ENCODE measurements at regions not wholly inside any gene's neighbourhood (a gene's known extent, or its start where the extent isn't known, plus 50 kb on each side); places are given as distances from the start of the nearest gene placed in this dataset.
"Not testable (repeated sequence)": the region's sequence is repeated elsewhere in the genome, so short reads cannot be mapped to it uniquely, and the experiment has no call there.

GRCh38 chr21:23020969-23021368, 2022.8 kb downstream of the NCAM2 start:
- DNase-seq (ENCODE audit: low read depth), result no peak

- no peak for DNase-seq (ENCODE audit: low read depth)
Measured at GRCh38 chr21:23021481-23021880, 2023.3 kb downstream of the NCAM2 start.

- no peak for DNase-seq (ENCODE audit: low read depth)
Measured at GRCh38 chr21:23026878-23027277, 2028.7 kb downstream of the NCAM2 start.

- DNase-seq (ENCODE audit: low read depth), result no peak
Measured at GRCh38 chr21:23039846-23040245, 2041.6 kb downstream of the NCAM2 start.

GRCh38 chr21:23045955-23046354, 2047.7 kb downstream of the NCAM2 start:
- no peak for DNase-seq (ENCODE audit: low read depth)

- DNase-seq (ENCODE audit: low read depth), result no peak
Measured at GRCh38 chr21:23067672-23068071, 2069.5 kb downstream of the NCAM2 start.

- no peak for DNase-seq (ENCODE audit: low read depth)
Measured at GRCh38 chr21:23083242-23083641, 2085.0 kb downstream of the NCAM2 start.

GRCh38 chr21:23093259-23093658, 2095.1 kb downstream of the NCAM2 start:
- DNase-seq (ENCODE audit: low read depth), result no peak

GRCh38 chr21:23099185-23099584, 2101.0 kb downstream of the NCAM2 start:
- no peak for DNase-seq (ENCODE audit: low read depth)

GRCh38 chr21:23101111-23101510, 2102.9 kb downstream of the NCAM2 start:
- no peak for DNase-seq (ENCODE audit: low read depth)

- no peak for DNase-seq (ENCODE audit: low read depth)
Measured at GRCh38 chr21:23108533-23108932, 2110.3 kb downstream of the NCAM2 start.

- DNase-seq (ENCODE audit: low read depth), result no peak
Measured at GRCh38 chr21:23111070-23111600, 2112.9 kb downstream of the NCAM2 start.

- DNase-seq (ENCODE audit: low read depth), result no peak
Measured at GRCh38 chr21:23119491-23119890, 2121.3 kb downstream of the NCAM2 start.

GRCh38 chr21:23127973-23128372, 2129.8 kb downstream of the NCAM2 start:
- DNase-seq (ENCODE audit: low read depth), result no peak

- no peak for DNase-seq (ENCODE audit: low read depth)
Measured at GRCh38 chr21:23130308-23130707, 2132.1 kb downstream of the NCAM2 start.

GRCh38 chr21:23131177-23131576, 2133.0 kb downstream of the NCAM2 start:
- DNase-seq (ENCODE audit: low read depth), result peak; percentile 2

GRCh38 chr21:23138797-23139196, 2140.6 kb downstream of the NCAM2 start:
- DNase-seq (ENCODE audit: low read depth), result no peak

GRCh38 chr21:23152130-23152529, 2153.9 kb downstream of the NCAM2 start:
- no peak for DNase-seq (ENCODE audit: low read depth)

- DNase-seq (ENCODE audit: low read depth), result not testable (repeated sequence)
Measured at GRCh38 chr21:23153842-23154241, 2155.6 kb downstream of the NCAM2 start.

GRCh38 chr21:23155281-23155680, 2157.1 kb downstream of the NCAM2 start:
- no peak for DNase-seq (ENCODE audit: low read depth)

GRCh38 chr21:23160914-23161313, 2162.7 kb downstream of the NCAM2 start:
- no peak for DNase-seq (ENCODE audit: low read depth)

- peak; percentile 12 for DNase-seq (ENCODE audit: low read depth)
Measured at GRCh38 chr21:23162198-23162946, 2164.2 kb downstream of the NCAM2 start.
